Suprapubic skin (tissue), 3 donors: ENCODE measurements at regions not wholly inside any gene's neighbourhood (a gene's known extent, or its start where the extent isn't known, plus 50 kb on each side); places are given as distances from the start of the nearest gene placed in this dataset.

Source experiments
- CTCF ChIP-seq, 2 donors: fragments of 200-600 bp in 1 of 2; fragments of 450-650 bp in 1 of 2; sonication (generic) in 1 of 2; IDR thresholded peaks; one replicate each; pipeline ENCODE4 v1.5.1; 2016 to 2019; ENCODE audit warnings: antibody characterized with exemption in 2 of 2, mild to moderate bottlenecking in 1 of 2, moderate library complexity in 1 of 2
- EP300 ChIP-seq: sonication (generic); formaldehyde crosslinking; IDR thresholded peaks from one replicate; pipeline ENCODE4 v1.6.1; 2017; ENCODE audit warnings: antibody characterized with exemption

GRCh38 chr18:55152801-55153200 lies 193.5 kb upstream of the CCDC68 start:
- TF ChIP-seq CTCF (IDR thresholded peaks at IDR 0.05) (no peak), EP300 (no peak)
